ENCODE measurements at regions not wholly inside any gene's neighbourhood (a gene's known extent, or its start where the extent isn't known, plus 50 kb on each side); places are given as distances from the start of the nearest gene placed in this dataset.

DNA sequence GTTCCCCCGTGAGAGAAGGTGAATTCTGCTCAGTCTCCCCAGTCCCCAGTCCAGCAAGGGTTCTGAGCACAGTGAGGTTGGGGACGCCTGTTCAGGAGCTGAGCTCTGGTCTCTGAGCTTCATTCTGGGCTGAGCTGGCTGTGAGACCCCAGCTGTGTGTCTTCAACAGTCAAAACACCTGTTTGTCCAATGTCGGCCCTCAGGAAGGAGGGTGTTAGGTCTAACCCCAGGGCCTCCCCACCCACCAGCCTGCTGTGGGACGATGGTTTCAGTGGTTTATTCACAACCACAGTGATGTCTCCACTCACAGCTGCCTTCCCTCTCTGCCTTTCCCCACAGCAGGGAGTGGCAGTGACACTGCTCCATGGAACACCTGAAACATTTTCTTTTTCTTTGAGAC lies 1282.9 kb downstream of the TBC1D22A start:
- TF ChIP-seq, protein P1, sequence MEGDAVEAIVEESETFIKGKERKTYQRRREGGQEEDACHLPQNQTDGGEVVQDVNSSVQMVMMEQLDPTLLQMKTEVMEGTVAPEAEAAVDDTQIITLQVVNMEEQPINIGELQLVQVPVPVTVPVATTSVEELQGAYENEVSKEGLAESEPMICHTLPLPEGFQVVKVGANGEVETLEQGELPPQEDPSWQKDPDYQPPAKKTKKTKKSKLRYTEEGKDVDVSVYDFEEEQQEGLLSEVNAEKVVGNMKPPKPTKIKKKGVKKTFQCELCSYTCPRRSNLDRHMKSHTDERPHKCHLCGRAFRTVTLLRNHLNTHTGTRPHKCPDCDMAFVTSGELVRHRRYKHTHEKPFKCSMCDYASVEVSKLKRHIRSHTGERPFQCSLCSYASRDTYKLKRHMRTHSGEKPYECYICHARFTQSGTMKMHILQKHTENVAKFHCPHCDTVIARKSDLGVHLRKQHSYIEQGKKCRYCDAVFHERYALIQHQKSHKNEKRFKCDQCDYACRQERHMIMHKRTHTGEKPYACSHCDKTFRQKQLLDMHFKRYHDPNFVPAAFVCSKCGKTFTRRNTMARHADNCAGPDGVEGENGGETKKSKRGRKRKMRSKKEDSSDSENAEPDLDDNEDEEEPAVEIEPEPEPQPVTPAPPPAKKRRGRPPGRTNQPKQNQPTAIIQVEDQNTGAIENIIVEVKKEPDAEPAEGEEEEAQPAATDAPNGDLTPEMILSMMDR (IDR thresholded peaks at IDR 0.05; ENCODE audit: unreplicated experiment in 3 of 3), result no peak

DNA sequence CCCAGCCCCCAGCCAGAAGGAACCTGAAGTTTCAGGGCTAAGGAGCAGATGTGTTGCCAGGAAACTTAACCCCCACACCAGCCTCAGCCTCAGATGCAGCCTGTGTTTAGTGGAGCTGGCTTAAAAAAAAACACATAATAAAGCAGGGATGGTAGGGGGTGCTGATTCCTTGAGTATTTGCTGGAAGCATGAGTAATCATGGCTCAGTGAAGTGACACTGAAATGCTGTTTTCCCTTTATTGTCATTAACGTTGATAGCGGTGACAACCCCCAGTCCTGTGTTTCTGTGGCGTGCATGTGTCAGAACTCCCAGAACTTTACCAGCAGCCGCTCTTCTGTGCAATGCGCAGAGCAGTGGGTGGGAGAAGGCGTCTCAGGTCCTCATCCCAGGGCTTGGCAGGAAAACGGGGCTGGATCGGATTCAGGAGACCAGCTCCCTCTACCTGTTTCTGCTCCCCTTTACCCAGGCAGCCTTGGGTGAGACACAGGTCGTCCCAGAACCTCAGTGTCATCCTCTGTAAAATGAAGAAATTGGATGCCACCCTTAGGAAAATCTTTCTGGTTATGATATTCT lies 1282.1 kb downstream of the TBC1D22A start:
- Mint-ChIP-seq H3K36me3 (ENCODE audit: low read depth) (no peaks in the 10 kb centered on the region), H3K4me1 (peaks cover 12% of the 10 kb centered on the region), H3K27ac (no peak overlapping the region), H3K9me3 (no peaks in the 10 kb centered on the region), H3K27me3 (ENCODE audit: low read depth) (peaks cover 30% of the 10 kb centered on the region), H3K4me3 (no peak overlapping the region)
- TF ChIP-seq, protein P1 (IDR thresholded peaks at IDR 0.05; ENCODE audit: unreplicated experiment in 3 of 3), result no peak

More for the DNA sequence above, 1282.9 kb downstream of the TBC1D22A start:
- H3K4me1 Mint-ChIP-seq, result peaks cover 12% of the 10 kb centered on the region
- no peaks in the 10 kb centered on the region for H3K36me3 Mint-ChIP-seq (ENCODE audit: low read depth)
- H3K27me3 Mint-ChIP-seq (ENCODE audit: low read depth), result peaks cover 34% of the 10 kb centered on the region
- no peak overlapping the region for H3K4me3 Mint-ChIP-seq
- no peak overlapping the region for H3K27ac Mint-ChIP-seq
- H3K9me3 Mint-ChIP-seq, result no peaks in the 10 kb centered on the region

DNA sequence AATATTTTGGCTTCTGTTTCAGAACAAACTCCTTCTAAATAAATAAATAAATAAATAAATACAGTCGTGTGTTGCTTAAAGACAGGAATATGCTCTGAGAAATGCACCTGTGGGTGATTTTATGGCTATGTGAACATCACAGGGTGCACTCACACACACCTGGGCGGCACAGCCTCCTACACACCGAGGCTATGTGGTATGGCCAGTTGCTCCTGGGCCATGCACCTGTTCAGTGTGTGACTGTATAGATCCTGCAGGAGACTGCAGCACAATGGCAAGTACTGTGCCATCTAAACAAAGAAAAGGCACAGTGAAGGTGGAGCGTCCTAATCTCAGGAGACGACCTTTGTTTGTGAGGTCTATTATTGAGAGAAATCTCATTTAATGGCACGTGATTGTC lies 1281.1 kb downstream of the TBC1D22A start:
- peaks cover 7% of the 10 kb centered on the region for H3K4me1 Mint-ChIP-seq
- peaks cover 22% of the 10 kb centered on the region for H3K27me3 Mint-ChIP-seq (ENCODE audit: low read depth)
- H3K36me3 Mint-ChIP-seq (ENCODE audit: low read depth), result no peaks in the 10 kb centered on the region
- H3K27ac Mint-ChIP-seq, result no peak overlapping the region
- H3K9me3 Mint-ChIP-seq, result no peaks in the 10 kb centered on the region
- TF ChIP-seq, protein P1 (IDR thresholded peaks at IDR 0.05; ENCODE audit: unreplicated experiment in 3 of 3), result no peak
- H3K4me3 Mint-ChIP-seq, result no peak overlapping the region

DNA sequence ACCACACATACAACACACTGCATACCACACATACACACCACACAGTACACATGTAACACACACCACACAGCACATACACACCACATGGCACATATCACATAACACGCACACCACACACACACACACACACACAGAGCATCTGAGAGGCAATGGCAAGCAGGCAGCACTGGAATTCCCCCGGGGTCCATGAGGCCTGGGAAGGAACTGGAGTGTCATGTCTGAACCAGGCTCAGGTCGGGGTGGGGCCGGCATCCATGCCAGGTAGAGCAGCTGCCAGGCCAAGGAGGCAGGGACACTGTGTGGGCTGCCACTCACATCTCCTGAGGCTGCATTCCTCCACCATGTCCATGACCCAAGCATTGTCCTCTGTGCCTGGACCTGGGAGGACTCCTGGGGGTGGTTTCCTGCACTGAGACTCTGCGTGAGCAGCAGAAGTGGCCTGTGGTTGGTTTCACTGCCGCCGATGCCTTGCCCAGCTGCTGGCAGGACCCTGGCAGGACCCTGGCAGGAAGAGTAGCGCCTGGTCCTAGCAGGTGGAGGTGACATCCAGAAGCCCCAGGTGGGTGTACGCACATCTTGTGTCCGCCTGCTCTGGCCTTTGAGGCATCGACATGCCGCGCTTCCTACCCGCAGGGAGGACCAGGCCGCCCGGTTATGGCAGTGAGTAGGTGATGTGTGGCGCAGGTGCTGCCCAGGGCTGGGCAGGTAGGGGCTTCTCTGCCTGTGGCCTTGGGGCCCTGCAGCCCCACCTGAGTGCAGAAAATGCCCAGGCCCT lies 1280.4 kb downstream of the TBC1D22A start:
- Mint-ChIP-seq H3K27ac (peak overlapping the region in 1 of 3 experiments; percentile 22), H3K36me3 (ENCODE audit: low read depth) (no peaks in the 10 kb centered on the region), H3K4me1 (peaks cover 6% of the 10 kb centered on the region), H3K9me3 (no peaks in the 10 kb centered on the region), H3K4me3 (no peak overlapping the region), H3K27me3 (ENCODE audit: low read depth) (peaks cover 22% of the 10 kb centered on the region)
- TF ChIP-seq, protein P1 (IDR thresholded peaks at IDR 0.05; ENCODE audit: unreplicated experiment in 3 of 3), result no peak

DNA sequence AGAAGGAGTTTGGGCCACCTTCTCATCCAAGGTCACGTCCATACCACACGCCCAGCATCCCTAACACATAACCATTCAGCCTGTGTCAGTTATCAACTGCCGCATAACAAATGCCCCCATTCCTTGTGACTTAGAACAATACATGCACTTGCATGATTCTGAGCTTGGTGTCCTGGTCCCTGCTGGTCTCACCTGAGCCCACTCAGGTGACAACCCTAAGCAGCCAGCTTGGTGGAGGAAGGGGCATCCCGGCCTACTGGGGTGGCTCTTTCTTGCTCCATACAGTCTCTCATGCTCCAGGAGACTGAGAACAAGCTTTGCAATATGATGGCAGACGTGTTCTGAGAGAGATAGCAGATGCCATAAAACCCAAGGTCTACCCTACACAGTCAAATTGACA lies 1276.9 kb downstream of the TBC1D22A start:
- peaks cover 6% of the 10 kb centered on the region for H3K4me1 Mint-ChIP-seq
- no peak overlapping the region for H3K27ac Mint-ChIP-seq
- no peaks in the 10 kb centered on the region for H3K36me3 Mint-ChIP-seq (ENCODE audit: low read depth)
- no peak overlapping the region for H3K4me3 Mint-ChIP-seq
- TF ChIP-seq, protein P1 (IDR thresholded peaks at IDR 0.05; ENCODE audit: unreplicated experiment in 3 of 3), result no peak
- peaks cover 21% of the 10 kb centered on the region for H3K27me3 Mint-ChIP-seq (ENCODE audit: low read depth)
- H3K9me3 Mint-ChIP-seq, result no peaks in the 10 kb centered on the region

DNA sequence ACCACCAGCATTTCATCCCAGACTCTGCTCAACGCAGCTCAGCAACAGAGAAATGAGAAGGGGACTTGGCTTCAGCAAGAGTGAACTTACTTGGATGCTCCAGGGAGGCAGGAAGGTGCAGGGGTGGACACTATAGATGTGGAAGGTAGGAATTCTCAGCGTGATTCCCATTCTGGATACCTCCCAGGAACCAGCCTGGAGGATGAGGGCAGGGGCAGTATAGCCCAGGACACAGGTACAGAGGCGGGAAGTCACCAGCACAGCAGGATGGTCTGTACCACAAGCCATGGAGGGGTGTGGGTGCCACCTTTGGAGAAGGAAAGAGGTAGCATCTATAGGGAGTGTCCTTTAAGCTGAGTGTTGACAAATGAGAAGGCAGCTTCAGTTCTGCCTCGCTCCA lies 1275.2 kb downstream of the TBC1D22A start:
- Mint-ChIP-seq H3K4me3 (no peak overlapping the region), H3K4me1 (no peaks in the 10 kb centered on the region), H3K27me3 (ENCODE audit: low read depth) (peaks cover 14% of the 10 kb centered on the region), H3K36me3 (ENCODE audit: low read depth) (no peaks in the 10 kb centered on the region), H3K27ac (no peak overlapping the region), H3K9me3 (no peaks in the 10 kb centered on the region)
- TF ChIP-seq, protein P1 (IDR thresholded peaks at IDR 0.05; ENCODE audit: unreplicated experiment in 3 of 3), result no peak

Measured in nephron (organoid).